ENCODE measurements at regions not wholly inside any gene's neighbourhood (a gene's known extent, or its start where the extent isn't known, plus 50 kb on each side); places are given as distances from the start of the nearest gene placed in this dataset.

- Histone ChIP-seq H3K9ac (ENCODE audit: low read length in 2 of 2) (no peak overlapping the region), H3K36me3 (ENCODE audit: control insufficient read depth in 2 of 2, insufficient read depth in 2 of 2, low read length in 2 of 2) (no peaks in the 10 kb centered on the region), H3K27me3 (ENCODE audit: control insufficient read depth in 1 of 2, insufficient read depth in 2 of 2, low read length in 2 of 2) (peaks cover 0 to 2% of the 10 kb centered on the region in 2 donors), H3K27ac (ENCODE audit: low read length) (no peak overlapping the region), H3K4me1 (ENCODE audit: control insufficient read depth, insufficient read depth, low read length) (no peaks in the 10 kb centered on the region), H3K9me3 (ENCODE audit: control insufficient read depth in 2 of 2, low read length in 2 of 2) (no peaks in the 10 kb centered on the region), H3K4me3 (ENCODE audit: low read length in 2 of 2) (no peak overlapping the region)
These were observed 221.0 kb upstream of the PWP1 start for GRCh38 chr12:107464644-107465043.

- no peak overlapping the region for H3K4me3 ChIP-seq (ENCODE audit: low read length in 2 of 2)
- no peaks in the 10 kb centered on the region for H3K36me3 ChIP-seq (ENCODE audit: control insufficient read depth in 2 of 2, insufficient read depth in 2 of 2, low read length in 2 of 2)
- no peak overlapping the region for H3K9ac ChIP-seq (ENCODE audit: low read length in 2 of 2)
- H3K9me3 ChIP-seq (ENCODE audit: control insufficient read depth in 2 of 2, low read length in 2 of 2): no peaks in the 10 kb centered on the region
- H3K27me3 ChIP-seq (ENCODE audit: control insufficient read depth in 1 of 2, insufficient read depth in 2 of 2, low read length in 2 of 2): peaks cover 0 to 2% of the 10 kb centered on the region in 2 donors
- H3K27ac ChIP-seq (ENCODE audit: low read length): no peak overlapping the region
- no peaks in the 10 kb centered on the region for H3K4me1 ChIP-seq (ENCODE audit: control insufficient read depth, insufficient read depth, low read length)
These were observed 220.0 kb upstream of the PWP1 start for GRCh38 chr12:107465625-107466024.

- peaks cover 0 to 2% of the 10 kb centered on the region in 2 donors for H3K27me3 ChIP-seq (ENCODE audit: control insufficient read depth in 1 of 2, insufficient read depth in 2 of 2, low read length in 2 of 2)
- no peaks in the 10 kb centered on the region for H3K9me3 ChIP-seq (ENCODE audit: control insufficient read depth in 2 of 2, low read length in 2 of 2)
- H3K4me1 ChIP-seq (ENCODE audit: control insufficient read depth, insufficient read depth, low read length): no peaks in the 10 kb centered on the region
- H3K36me3 ChIP-seq (ENCODE audit: control insufficient read depth in 2 of 2, insufficient read depth in 2 of 2, low read length in 2 of 2): no peaks in the 10 kb centered on the region
- no peak overlapping the region for H3K9ac ChIP-seq (ENCODE audit: low read length in 2 of 2)
- no peak overlapping the region for H3K27ac ChIP-seq (ENCODE audit: low read length)
- H3K4me3 ChIP-seq (ENCODE audit: low read length in 2 of 2): no peak overlapping the region
These were observed 217.9 kb upstream of the PWP1 start for GRCh38 chr12:107467716-107468115.

- Histone ChIP-seq H3K4me1 (ENCODE audit: control insufficient read depth, insufficient read depth, low read length) (no peaks in the 10 kb centered on the region), H3K36me3 (ENCODE audit: control insufficient read depth in 2 of 2, insufficient read depth in 2 of 2, low read length in 2 of 2) (no peaks in the 10 kb centered on the region), H3K27me3 (ENCODE audit: control insufficient read depth in 1 of 2, insufficient read depth in 2 of 2, low read length in 2 of 2) (peaks cover 0 to 2% of the 10 kb centered on the region in 2 donors), H3K9ac (ENCODE audit: low read length in 2 of 2) (no peak overlapping the region), H3K4me3 (ENCODE audit: low read length in 2 of 2) (no peak overlapping the region), H3K9me3 (ENCODE audit: control insufficient read depth in 2 of 2, low read length in 2 of 2) (no peaks in the 10 kb centered on the region), H3K27ac (ENCODE audit: low read length) (no peak overlapping the region)
These were observed 217.4 kb upstream of the PWP1 start for GRCh38 chr12:107468182-107468581.

GRCh38 chr12:107469011-107469410 lies 216.6 kb upstream of the PWP1 start:
- Histone ChIP-seq H3K4me3 (ENCODE audit: low read length in 2 of 2) (no peak overlapping the region), H3K27me3 (ENCODE audit: control insufficient read depth in 1 of 2, insufficient read depth in 2 of 2, low read length in 2 of 2) (peaks cover 0 to 2% of the 10 kb centered on the region in 2 donors), H3K9me3 (ENCODE audit: control insufficient read depth in 2 of 2, low read length in 2 of 2) (no peaks in the 10 kb centered on the region), H3K9ac (ENCODE audit: low read length in 2 of 2) (no peak overlapping the region), H3K36me3 (ENCODE audit: control insufficient read depth in 2 of 2, insufficient read depth in 2 of 2, low read length in 2 of 2) (no peaks in the 10 kb centered on the region), H3K4me1 (ENCODE audit: control insufficient read depth, insufficient read depth, low read length) (no peaks in the 10 kb centered on the region), H3K27ac (ENCODE audit: low read length) (no peak overlapping the region)

- Histone ChIP-seq H3K36me3 (ENCODE audit: control insufficient read depth in 2 of 2, insufficient read depth in 2 of 2, low read length in 2 of 2) (no peaks in the 10 kb centered on the region), H3K9me3 (ENCODE audit: control insufficient read depth in 2 of 2, low read length in 2 of 2) (no peaks in the 10 kb centered on the region), H3K4me3 (ENCODE audit: low read length in 2 of 2) (no peak overlapping the region), H3K27me3 (ENCODE audit: control insufficient read depth in 1 of 2, insufficient read depth in 2 of 2, low read length in 2 of 2) (peaks cover 0 to 3% of the 10 kb centered on the region in 2 donors), H3K4me1 (ENCODE audit: control insufficient read depth, insufficient read depth, low read length) (no peaks in the 10 kb centered on the region), H3K27ac (ENCODE audit: low read length) (no peak overlapping the region), H3K9ac (ENCODE audit: low read length in 2 of 2) (no peak overlapping the region)
These were observed 215.0 kb upstream of the PWP1 start for GRCh38 chr12:107470645-107471044.

GRCh38 chr12:107472308-107472707 lies 213.3 kb upstream of the PWP1 start:
- H3K4me1 ChIP-seq (ENCODE audit: control insufficient read depth, insufficient read depth, low read length): no peaks in the 10 kb centered on the region
- H3K36me3 ChIP-seq (ENCODE audit: control insufficient read depth in 2 of 2, insufficient read depth in 2 of 2, low read length in 2 of 2): no peaks in the 10 kb centered on the region
- H3K27me3 ChIP-seq (ENCODE audit: control insufficient read depth in 1 of 2, insufficient read depth in 2 of 2, low read length in 2 of 2): peaks cover 0 to 5% of the 10 kb centered on the region in 2 donors
- H3K4me3 ChIP-seq (ENCODE audit: low read length in 2 of 2): no peak overlapping the region
- no peak overlapping the region for H3K27ac ChIP-seq (ENCODE audit: low read length)
- no peaks in the 10 kb centered on the region for H3K9me3 ChIP-seq (ENCODE audit: control insufficient read depth in 2 of 2, low read length in 2 of 2)
- no peak overlapping the region for H3K9ac ChIP-seq (ENCODE audit: low read length in 2 of 2)

GRCh38 chr12:107474099-107474498 lies 211.5 kb upstream of the PWP1 start:
- Histone ChIP-seq H3K4me3 (ENCODE audit: low read length in 2 of 2) (no peak overlapping the region), H3K4me1 (ENCODE audit: control insufficient read depth, insufficient read depth, low read length) (no peaks in the 10 kb centered on the region), H3K9me3 (ENCODE audit: control insufficient read depth in 2 of 2, low read length in 2 of 2) (no peaks in the 10 kb centered on the region), H3K9ac (ENCODE audit: low read length in 2 of 2) (no peak overlapping the region), H3K27me3 (ENCODE audit: control insufficient read depth in 1 of 2, insufficient read depth in 2 of 2, low read length in 2 of 2) (peaks cover 0 to 5% of the 10 kb centered on the region in 2 donors), H3K27ac (ENCODE audit: low read length) (no peak overlapping the region), H3K36me3 (ENCODE audit: control insufficient read depth in 2 of 2, insufficient read depth in 2 of 2, low read length in 2 of 2) (no peaks in the 10 kb centered on the region)

- no peak overlapping the region for H3K9ac ChIP-seq (ENCODE audit: low read length in 2 of 2)
- no peak overlapping the region for H3K4me3 ChIP-seq (ENCODE audit: low read length in 2 of 2)
- no peaks in the 10 kb centered on the region for H3K9me3 ChIP-seq (ENCODE audit: control insufficient read depth in 2 of 2, low read length in 2 of 2)
- H3K27ac ChIP-seq (ENCODE audit: low read length): no peak overlapping the region
- H3K27me3 ChIP-seq (ENCODE audit: control insufficient read depth in 1 of 2, insufficient read depth in 2 of 2, low read length in 2 of 2): peaks cover 0 to 5% of the 10 kb centered on the region in 2 donors
- H3K4me1 ChIP-seq (ENCODE audit: control insufficient read depth, insufficient read depth, low read length): no peaks in the 10 kb centered on the region
- no peaks in the 10 kb centered on the region for H3K36me3 ChIP-seq (ENCODE audit: control insufficient read depth in 2 of 2, insufficient read depth in 2 of 2, low read length in 2 of 2)
These were observed 210.7 kb upstream of the PWP1 start for GRCh38 chr12:107474639-107475539.

- H3K4me3 ChIP-seq (ENCODE audit: low read length in 2 of 2): no peak overlapping the region
- no peaks in the 10 kb centered on the region for H3K9me3 ChIP-seq (ENCODE audit: control insufficient read depth in 2 of 2, low read length in 2 of 2)
- H3K4me1 ChIP-seq (ENCODE audit: control insufficient read depth, insufficient read depth, low read length): no peaks in the 10 kb centered on the region
- H3K27ac ChIP-seq (ENCODE audit: low read length): no peak overlapping the region
- no peak overlapping the region for H3K9ac ChIP-seq (ENCODE audit: low read length in 2 of 2)
- peaks cover 0 to 5% of the 10 kb centered on the region in 2 donors for H3K27me3 ChIP-seq (ENCODE audit: control insufficient read depth in 1 of 2, insufficient read depth in 2 of 2, low read length in 2 of 2)
- no peaks in the 10 kb centered on the region for H3K36me3 ChIP-seq (ENCODE audit: control insufficient read depth in 2 of 2, insufficient read depth in 2 of 2, low read length in 2 of 2)
These were observed 209.7 kb upstream of the PWP1 start for GRCh38 chr12:107475900-107476299.

GRCh38 chr12:107477018-107477417 lies 208.6 kb upstream of the PWP1 start:
- peaks cover 0 to 5% of the 10 kb centered on the region in 2 donors for H3K27me3 ChIP-seq (ENCODE audit: control insufficient read depth in 1 of 2, insufficient read depth in 2 of 2, low read length in 2 of 2)
- H3K4me1 ChIP-seq (ENCODE audit: control insufficient read depth, insufficient read depth, low read length): no peaks in the 10 kb centered on the region
- H3K4me3 ChIP-seq (ENCODE audit: low read length in 2 of 2): no peak overlapping the region
- H3K36me3 ChIP-seq (ENCODE audit: control insufficient read depth in 2 of 2, insufficient read depth in 2 of 2, low read length in 2 of 2): no peaks in the 10 kb centered on the region
- no peak overlapping the region for H3K9ac ChIP-seq (ENCODE audit: low read length in 2 of 2)
- no peak overlapping the region for H3K27ac ChIP-seq (ENCODE audit: low read length)
- H3K9me3 ChIP-seq (ENCODE audit: control insufficient read depth in 2 of 2, low read length in 2 of 2): no peaks in the 10 kb centered on the region
